ENCODE measurements at regions not wholly inside any gene's neighbourhood (a gene's known extent, or its start where the extent isn't known, plus 50 kb on each side); places are given as distances from the start of the nearest gene placed in this dataset.

DNA sequence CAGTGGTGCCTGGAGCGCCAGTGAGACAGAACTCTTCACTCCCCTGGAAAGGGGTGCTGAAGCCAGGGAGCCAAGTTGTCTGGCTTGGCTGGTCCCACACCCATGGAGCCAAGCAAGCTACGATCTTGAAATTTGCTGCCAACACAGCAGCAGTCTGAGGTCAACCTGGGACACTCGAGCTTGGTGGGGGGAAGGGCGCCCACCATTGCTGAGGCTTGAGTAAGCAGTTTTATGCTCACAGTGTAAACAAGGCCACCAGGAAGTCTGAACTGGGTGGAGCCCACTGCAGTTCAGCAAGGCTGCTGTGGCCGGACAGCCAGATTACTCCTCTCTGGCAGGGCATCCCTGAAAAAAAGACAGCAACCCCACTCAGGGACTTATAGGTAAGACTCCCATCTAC is 149.5 kb downstream of the EDA2R start:
- no peak for TF ChIP-seq CHD2 (IDR thresholded peaks at IDR 0.05; ENCODE audit: low read length, partially characterized antibody)
- TF ChIP-seq, protein P1, sequence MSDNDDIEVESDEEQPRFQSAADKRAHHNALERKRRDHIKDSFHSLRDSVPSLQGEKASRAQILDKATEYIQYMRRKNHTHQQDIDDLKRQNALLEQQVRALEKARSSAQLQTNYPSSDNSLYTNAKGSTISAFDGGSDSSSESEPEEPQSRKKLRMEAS (IDR thresholded peaks at IDR 0.05; ENCODE audit: low read depth), result no peak
- no peak for TF ChIP-seq YY1 (IDR thresholded peaks at IDR 0.05; ENCODE audit: low read depth)
- TF ChIP-seq TEAD4 (IDR thresholded peaks at IDR 0.05; ENCODE audit: borderline replicate concordance, insufficient read depth), result no peak
- TF ChIP-seq TCF12 (IDR thresholded peaks at IDR 0.05), result no peak
- TF ChIP-seq, protein P2, sequence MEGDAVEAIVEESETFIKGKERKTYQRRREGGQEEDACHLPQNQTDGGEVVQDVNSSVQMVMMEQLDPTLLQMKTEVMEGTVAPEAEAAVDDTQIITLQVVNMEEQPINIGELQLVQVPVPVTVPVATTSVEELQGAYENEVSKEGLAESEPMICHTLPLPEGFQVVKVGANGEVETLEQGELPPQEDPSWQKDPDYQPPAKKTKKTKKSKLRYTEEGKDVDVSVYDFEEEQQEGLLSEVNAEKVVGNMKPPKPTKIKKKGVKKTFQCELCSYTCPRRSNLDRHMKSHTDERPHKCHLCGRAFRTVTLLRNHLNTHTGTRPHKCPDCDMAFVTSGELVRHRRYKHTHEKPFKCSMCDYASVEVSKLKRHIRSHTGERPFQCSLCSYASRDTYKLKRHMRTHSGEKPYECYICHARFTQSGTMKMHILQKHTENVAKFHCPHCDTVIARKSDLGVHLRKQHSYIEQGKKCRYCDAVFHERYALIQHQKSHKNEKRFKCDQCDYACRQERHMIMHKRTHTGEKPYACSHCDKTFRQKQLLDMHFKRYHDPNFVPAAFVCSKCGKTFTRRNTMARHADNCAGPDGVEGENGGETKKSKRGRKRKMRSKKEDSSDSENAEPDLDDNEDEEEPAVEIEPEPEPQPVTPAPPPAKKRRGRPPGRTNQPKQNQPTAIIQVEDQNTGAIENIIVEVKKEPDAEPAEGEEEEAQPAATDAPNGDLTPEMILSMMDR (IDR thresholded peaks at IDR 0.05), result no peak
- no peak for TF ChIP-seq JUND (IDR thresholded peaks at IDR 0.05)
- no peak for TF ChIP-seq FOSL2 (IDR thresholded peaks at IDR 0.05; ENCODE audit: borderline replicate concordance, low read depth)
- no peak for TF ChIP-seq FOXM1 (IDR thresholded peaks at IDR 0.05; ENCODE audit: low read depth)
- TF ChIP-seq EP300 (IDR thresholded peaks at IDR 0.05; ENCODE audit: borderline replicate concordance in 1 of 2, low read depth in 1 of 2, low read length in 1 of 2), result no peak

All from SK-N-SH (cell line).